HG02798 (cell line): ENCODE measurements at regions not wholly inside any gene's neighbourhood (a gene's known extent, or its start where the extent isn't known, plus 50 kb on each side); places are given as distances from the start of the nearest gene placed in this dataset.

ENCODE experiments used
- ATAC-seq: cut with Tn5 transposase; IDR thresholded peaks from one replicate; pipeline ENCODE4 v1.9.1; 2021; ENCODE audit warnings: mild to moderate bottlenecking; ENCODE audit not compliant: unreplicated experiment, poor library complexity

GRCh38 chr9:20065796-20066700, 277.2 kb upstream of the SLC24A2 start:
- no peak for ATAC-seq

GRCh38 chr9:20065046-20065445, 276.2 kb upstream of the SLC24A2 start:
- ATAC-seq = no peak

GRCh38 chr9:20054734-20055133, 265.9 kb upstream of the SLC24A2 start:
- ATAC-seq = no peak

- ATAC-seq = no peak
Measured at GRCh38 chr9:20048985-20049384, 260.1 kb upstream of the SLC24A2 start.

- no peak for ATAC-seq
Measured at GRCh38 chr9:20048437-20048836, 259.6 kb upstream of the SLC24A2 start.

GRCh38 chr9:20044686-20045085, 255.8 kb upstream of the SLC24A2 start:
- no peak for ATAC-seq

GRCh38 chr9:20043461-20043860, 254.6 kb upstream of the SLC24A2 start:
- ATAC-seq = peak; percentile 33

GRCh38 chr9:20043035-20043434, 254.2 kb upstream of the SLC24A2 start:
- peak; percentile 71 for ATAC-seq

GRCh38 chr9:20042128-20042711, 253.4 kb upstream of the SLC24A2 start:
- ATAC-seq = no peak

GRCh38 chr9:20041697-20042081, 252.9 kb upstream of the SLC24A2 start:
- no peak for ATAC-seq

- no peak for ATAC-seq
Measured at GRCh38 chr9:20040991-20041696, 252.3 kb upstream of the SLC24A2 start.

- ATAC-seq = no peak
Measured at GRCh38 chr9:20037699-20038098, 248.9 kb upstream of the SLC24A2 start.

GRCh38 chr9:20033511-20033910, 244.7 kb upstream of the SLC24A2 start:
- no peak for ATAC-seq

GRCh38 chr9:20032413-20033006, 243.7 kb upstream of the SLC24A2 start:
- no peak for ATAC-seq

GRCh38 chr9:20031836-20032235, 243.0 kb upstream of the SLC24A2 start:
- no peak for ATAC-seq

GRCh38 chr9:20030671-20031070, 241.8 kb upstream of the SLC24A2 start:
- ATAC-seq = no peak

- no peak for ATAC-seq
Measured at GRCh38 chr9:20030221-20030620, 241.4 kb upstream of the SLC24A2 start.

GRCh38 chr9:20028849-20029231, 240.0 kb upstream of the SLC24A2 start:
- no peak for ATAC-seq

GRCh38 chr9:20028192-20028848, 239.5 kb upstream of the SLC24A2 start:
- no peak for ATAC-seq

- ATAC-seq = no peak
Measured at GRCh38 chr9:20023961-20024571, 235.2 kb upstream of the SLC24A2 start.
